ENCODE measurements at regions not wholly inside any gene's neighbourhood (a gene's known extent, or its start where the extent isn't known, plus 50 kb on each side); places are given as distances from the start of the nearest gene placed in this dataset.

GRCh38 chr18:44259610-44260009 lies 421.1 kb upstream of the SETBP1 start:
- no peak overlapping the region for H3K27ac ChIP-seq
- in situ Hi-C loops (cut with HindIII; ENCODE audit: low pct_ligation_motif_present, low sequenced_read_pairs): no loop called here
- DNase-seq: no peak
- no peaks in the 10 kb centered on the region for H3K36me3 ChIP-seq (replicated peaks)
- H3K4me3 ChIP-seq (ENCODE audit: low read depth, low read length): no peak overlapping the region
- TF ChIP-seq CTCF (IDR thresholded peaks at IDR 0.05; ENCODE audit: low read depth, low read length, missing control alignments): no peak
- no peaks in the 10 kb centered on the region for H3K27me3 ChIP-seq (replicated peaks)

GRCh38 chr18:44265437-44265836 lies 415.3 kb upstream of the SETBP1 start:
- no peaks in the 10 kb centered on the region for H3K36me3 ChIP-seq (replicated peaks)
- in situ Hi-C loops (cut with HindIII; ENCODE audit: low pct_ligation_motif_present, low sequenced_read_pairs): no loop called here
- H3K27ac ChIP-seq: no peak overlapping the region
- no peak overlapping the region for H3K4me3 ChIP-seq (ENCODE audit: low read depth, low read length)
- H3K27me3 ChIP-seq (replicated peaks): no peaks in the 10 kb centered on the region
- no peak for TF ChIP-seq CTCF (IDR thresholded peaks at IDR 0.05; ENCODE audit: low read depth, low read length, missing control alignments)
- DNase-seq: no peak

GRCh38 chr18:44273298-44273697 lies 407.4 kb upstream of the SETBP1 start:
- TF ChIP-seq CTCF (IDR thresholded peaks at IDR 0.05; ENCODE audit: low read depth, low read length, missing control alignments): no peak
- H3K27ac ChIP-seq: no peak overlapping the region
- no peak for DNase-seq
- no peaks in the 10 kb centered on the region for H3K27me3 ChIP-seq (replicated peaks)
- H3K36me3 ChIP-seq (replicated peaks): no peaks in the 10 kb centered on the region
- in situ Hi-C loops (cut with HindIII; ENCODE audit: low pct_ligation_motif_present, low sequenced_read_pairs): no loop called here
- no peak overlapping the region for H3K4me3 ChIP-seq (ENCODE audit: low read depth, low read length)

GRCh38 chr18:44280479-44280878 lies 400.2 kb upstream of the SETBP1 start:
- DNase-seq: no peak
- Histone ChIP-seq H3K27ac (no peak overlapping the region), H3K36me3 (replicated peaks) (no peaks in the 10 kb centered on the region), H3K27me3 (replicated peaks) (no peaks in the 10 kb centered on the region), H3K4me3 (ENCODE audit: low read depth, low read length) (no peak overlapping the region)
- no peak for TF ChIP-seq CTCF (IDR thresholded peaks at IDR 0.05; ENCODE audit: low read depth, low read length, missing control alignments)
- in situ Hi-C loops (cut with HindIII; ENCODE audit: low pct_ligation_motif_present, low sequenced_read_pairs): no loop called here

- DNase-seq: no peak
- TF ChIP-seq CTCF (IDR thresholded peaks at IDR 0.05; ENCODE audit: low read depth, low read length, missing control alignments): no peak
- H3K4me3 ChIP-seq (ENCODE audit: low read depth, low read length): no peak overlapping the region
- H3K27ac ChIP-seq: no peak overlapping the region
- H3K27me3 ChIP-seq (replicated peaks): no peaks in the 10 kb centered on the region
- in situ Hi-C loops (cut with HindIII; ENCODE audit: low pct_ligation_motif_present, low sequenced_read_pairs): no loop called here
- H3K36me3 ChIP-seq (replicated peaks): no peaks in the 10 kb centered on the region
Observed at GRCh38 chr18:44286049-44286448, 394.6 kb upstream of the SETBP1 start.

GRCh38 chr18:44290366-44290977 lies 390.2 kb upstream of the SETBP1 start:
- H3K36me3 ChIP-seq (replicated peaks): no peaks in the 10 kb centered on the region
- no peak for TF ChIP-seq CTCF (IDR thresholded peaks at IDR 0.05; ENCODE audit: low read depth, low read length, missing control alignments)
- H3K27ac ChIP-seq: no peak overlapping the region
- no peaks in the 10 kb centered on the region for H3K27me3 ChIP-seq (replicated peaks)
- DNase-seq: no peak
- in situ Hi-C loops (cut with HindIII; ENCODE audit: low pct_ligation_motif_present, low sequenced_read_pairs): no loop called here
- H3K4me3 ChIP-seq (ENCODE audit: low read depth, low read length): no peak overlapping the region

Data from brain microvascular endothelial cell (primary cell).